ENCODE measurements at regions not wholly inside any gene's neighbourhood (a gene's known extent, or its start where the extent isn't known, plus 50 kb on each side); places are given as distances from the start of the nearest gene placed in this dataset.

- intact Hi-C loops (cut with DNase I): no loop called here
- DNase-seq: no peak
- ATAC-seq (ENCODE audit: poor library complexity): no peak
Measured at GRCh38 chr4:29121586-29121985, 1598.6 kb upstream of the PCDH7 start.

GRCh38 chr4:29128810-29129209, 1591.4 kb upstream of the PCDH7 start:
- DNase-seq (no peak), ATAC-seq (ENCODE audit: poor library complexity) (no peak)
- intact Hi-C loops (cut with DNase I): no loop called here

- intact Hi-C loops (cut with DNase I): no loop called here
- DNase-seq: no peak
Measured at GRCh38 chr4:29131304-29131703, 1588.9 kb upstream of the PCDH7 start.

GRCh38 chr4:29142708-29143107, 1577.5 kb upstream of the PCDH7 start:
- intact Hi-C loops (cut with DNase I): no loop called here
- no peak for ATAC-seq (ENCODE audit: poor library complexity)
- DNase-seq: no peak

More at GRCh38 chr4:29131304-29131703, 1588.9 kb upstream of the PCDH7 start:
- no peak for ATAC-seq (ENCODE audit: poor library complexity)

GRCh38 chr4:29151584-29151983, 1568.6 kb upstream of the PCDH7 start:
- ATAC-seq (ENCODE audit: poor library complexity): no peak
- no peak for DNase-seq
- intact Hi-C loops (cut with DNase I): no loop called here

GRCh38 chr4:29153642-29154041, 1566.5 kb upstream of the PCDH7 start:
- intact Hi-C loops (cut with DNase I): no loop called here
- ATAC-seq (ENCODE audit: poor library complexity): no peak
- no peak for DNase-seq

- ATAC-seq (ENCODE audit: poor library complexity) (no peak), DNase-seq (no peak)
- intact Hi-C loops (cut with DNase I): no loop called here
Measured at GRCh38 chr4:29175291-29175690, 1544.9 kb upstream of the PCDH7 start.

- DNase-seq (no peak), ATAC-seq (ENCODE audit: poor library complexity) (no peak)
- intact Hi-C loops (cut with DNase I): no loop called here
Measured at GRCh38 chr4:29199025-29199424, 1521.1 kb upstream of the PCDH7 start.

GRCh38 chr4:29199485-29199884, 1520.7 kb upstream of the PCDH7 start:
- DNase-seq (no peak), ATAC-seq (ENCODE audit: poor library complexity) (no peak)
- intact Hi-C loops (cut with DNase I): no loop called here

GRCh38 chr4:29213020-29213419, 1507.1 kb upstream of the PCDH7 start:
- DNase-seq: no peak
- intact Hi-C loops (cut with DNase I): no loop called here

GRCh38 chr4:29220761-29221160, 1499.4 kb upstream of the PCDH7 start:
- intact Hi-C loops (cut with DNase I): no loop called here
- DNase-seq: no peak
- no peak for ATAC-seq (ENCODE audit: poor library complexity)

More at GRCh38 chr4:29213020-29213419, 1507.1 kb upstream of the PCDH7 start:
- ATAC-seq (ENCODE audit: poor library complexity): no peak

- ATAC-seq (ENCODE audit: poor library complexity) (no peak), DNase-seq (no peak)
- intact Hi-C loops (cut with DNase I): no loop called here
Measured at GRCh38 chr4:29224911-29225310, 1495.3 kb upstream of the PCDH7 start.

- intact Hi-C loops (cut with DNase I): no loop called here
- DNase-seq: no peak
- no peak for ATAC-seq (ENCODE audit: poor library complexity)
Measured at GRCh38 chr4:29240641-29241040, 1479.5 kb upstream of the PCDH7 start.

GRCh38 chr4:29243054-29243453, 1477.1 kb upstream of the PCDH7 start:
- intact Hi-C loops (cut with DNase I): no loop called here
- ATAC-seq (ENCODE audit: poor library complexity): no peak
- no peak for DNase-seq

GRCh38 chr4:29243851-29244250, 1476.3 kb upstream of the PCDH7 start:
- ATAC-seq (ENCODE audit: poor library complexity) (no peak), DNase-seq (no peak)
- intact Hi-C loops (cut with DNase I): no loop called here

GRCh38 chr4:29259556-29259955, 1460.6 kb upstream of the PCDH7 start:
- no peak for ATAC-seq (ENCODE audit: poor library complexity)
- intact Hi-C loops (cut with DNase I): no loop called here

GRCh38 chr4:29262986-29263385, 1457.2 kb upstream of the PCDH7 start:
- DNase-seq: no peak
- no peak for ATAC-seq (ENCODE audit: poor library complexity)
- intact Hi-C loops (cut with DNase I): no loop called here

More at GRCh38 chr4:29259556-29259955, 1460.6 kb upstream of the PCDH7 start:
- no peak for DNase-seq

GRCh38 chr4:29276150-29276549, 1444.0 kb upstream of the PCDH7 start:
- intact Hi-C loops (cut with DNase I): no loop called here
- DNase-seq: no peak
- ATAC-seq (ENCODE audit: poor library complexity): no peak

GRCh38 chr4:29277381-29277780, 1442.8 kb upstream of the PCDH7 start:
- ATAC-seq (ENCODE audit: poor library complexity): no peak
- intact Hi-C loops (cut with DNase I): no loop called here
- DNase-seq: no peak

GRCh38 chr4:29278585-29278984, 1441.6 kb upstream of the PCDH7 start:
- intact Hi-C loops (cut with DNase I): no loop called here
- ATAC-seq (ENCODE audit: poor library complexity): no peak
- DNase-seq: no peak

- ATAC-seq (ENCODE audit: poor library complexity): no peak
- intact Hi-C loops (cut with DNase I): no loop called here
- DNase-seq: no peak
Measured at GRCh38 chr4:29289118-29289517, 1431.1 kb upstream of the PCDH7 start.

- intact Hi-C loops (cut with DNase I): no loop called here
Measured at GRCh38 chr4:29295280-29295679, 1424.9 kb upstream of the PCDH7 start.

More at GRCh38 chr4:29295280-29295679, 1424.9 kb upstream of the PCDH7 start:
- ATAC-seq (ENCODE audit: poor library complexity) (no peak), DNase-seq (no peak)

All from Right ventricle myocardium superior (tissue), 1 donor.